Neural crest cell (in vitro differentiated cells): ENCODE measurements at regions not wholly inside any gene's neighbourhood (a gene's known extent, or its start where the extent isn't known, plus 50 kb on each side); places are given as distances from the start of the nearest gene placed in this dataset.

Experiments used
- DNase-seq: peaks from one replicate; pipeline ENCODE4 v3.0.0; 2021; ENCODE audit warnings: low read depth, mixed read lengths, low spot score
- H3K27ac Mint-ChIP-seq: one replicate; pipeline ENCODE4 v1.8.0; 2021; ENCODE audit warnings: mild to moderate bottlenecking, mixed read lengths; ENCODE audit not compliant: unreplicated experiment
- H3K27me3 Mint-ChIP-seq: 2 replicates; pipeline ENCODE4 v1.8.0; 2021; ENCODE audit warnings: low read depth, mild to moderate bottlenecking, mixed read lengths
- H3K36me3 Mint-ChIP-seq: 2 replicates; pipeline ENCODE4 v1.8.0; 2021; ENCODE audit warnings: low read depth, mild to moderate bottlenecking, mixed read lengths
- H3K4me1 Mint-ChIP-seq: 2 replicates; pipeline ENCODE4 v1.8.0; 2021; ENCODE audit warnings: mixed read lengths
- H3K4me3 Mint-ChIP-seq: one replicate; pipeline ENCODE4 v1.8.0; 2021; ENCODE audit warnings: mild to moderate bottlenecking, mixed read lengths
- H3K9me3 Mint-ChIP-seq: 2 replicates; pipeline ENCODE4 v1.8.0; 2021; ENCODE audit warnings: mixed read lengths
- CTCF ChIP-seq: fragments of 200-600 bp; sonication (generic); conservative IDR thresholded peaks from 2 replicates; pipeline ENCODE4 v1.5.0; 2021; ENCODE audit warnings: antibody characterized with exemption, mild to moderate bottlenecking

- Mint-ChIP-seq H3K27me3 (no peaks in the 10 kb centered on the region), H3K4me3 (no peak overlapping the region), H3K4me1 (peaks cover 9% of the 10 kb centered on the region), H3K9me3 (peaks cover 1% of the 10 kb centered on the region), H3K27ac (no peak overlapping the region), H3K36me3 (no peaks in the 10 kb centered on the region)
- no peak for DNase-seq
- TF ChIP-seq CTCF: no peak
Measured at GRCh38 chr2:156057647-156058046, 274.9 kb downstream of the NR4A2 start.

- Mint-ChIP-seq H3K27ac (no peak overlapping the region), H3K36me3 (peaks cover under 1% of the 10 kb centered on the region)
Measured at GRCh38 chr2:156054983-156055382, 277.5 kb downstream of the NR4A2 start.

GRCh38 chr2:156046900-156047299 lies 285.6 kb downstream of the NR4A2 start:
- Mint-ChIP-seq H3K36me3 (peaks cover 41% of the 10 kb centered on the region), H3K27ac (no peak overlapping the region), H3K4me3 (no peak overlapping the region), H3K9me3 (peaks cover 18% of the 10 kb centered on the region), H3K27me3 (no peaks in the 10 kb centered on the region), H3K4me1 (no peaks in the 10 kb centered on the region)
- DNase-seq: no peak
- no peak for TF ChIP-seq CTCF

More at GRCh38 chr2:156054983-156055382, 277.5 kb downstream of the NR4A2 start:
- no peak for DNase-seq
- Mint-ChIP-seq H3K9me3 (peaks cover 5% of the 10 kb centered on the region), H3K4me3 (no peak overlapping the region), H3K27me3 (no peaks in the 10 kb centered on the region), H3K4me1 (peaks cover 9% of the 10 kb centered on the region)
- TF ChIP-seq CTCF: no peak

- Mint-ChIP-seq H3K9me3 (peaks cover 14% of the 10 kb centered on the region), H3K36me3 (peaks cover 32% of the 10 kb centered on the region), H3K27me3 (no peaks in the 10 kb centered on the region), H3K4me3 (no peak overlapping the region), H3K4me1 (peaks cover under 1% of the 10 kb centered on the region), H3K27ac (no peak overlapping the region)
- DNase-seq: no peak
- no peak for TF ChIP-seq CTCF
Measured at GRCh38 chr2:156042895-156043294, 289.6 kb downstream of the NR4A2 start.

GRCh38 chr2:156038021-156038420 lies 294.5 kb downstream of the NR4A2 start:
- no peak for TF ChIP-seq CTCF
- Mint-ChIP-seq H3K4me1 (peaks cover 6% of the 10 kb centered on the region), H3K9me3 (peaks cover 8% of the 10 kb centered on the region), H3K27me3 (no peaks in the 10 kb centered on the region), H3K4me3 (no peak overlapping the region), H3K36me3 (peaks cover 17% of the 10 kb centered on the region), H3K27ac (peak overlapping the region; percentile 64)
- no peak for DNase-seq

GRCh38 chr2:156037482-156037881 lies 295.0 kb downstream of the NR4A2 start:
- no peak overlapping the region for H3K4me3 Mint-ChIP-seq
- no peak for DNase-seq
- peaks cover 6% of the 10 kb centered on the region for H3K4me1 Mint-ChIP-seq
- H3K36me3 Mint-ChIP-seq: peaks cover 13% of the 10 kb centered on the region
- H3K27me3 Mint-ChIP-seq: no peaks in the 10 kb centered on the region
- peaks cover 4% of the 10 kb centered on the region for H3K9me3 Mint-ChIP-seq
- no peak for TF ChIP-seq CTCF
- no peak overlapping the region for H3K27ac Mint-ChIP-seq
